Left ventricle myocardium superior (tissue), 1 donor: ENCODE measurements at regions not wholly inside any gene's neighbourhood (a gene's known extent, or its start where the extent isn't known, plus 50 kb on each side); places are given as distances from the start of the nearest gene placed in this dataset.

Experiments used
- ATAC-seq: fragments of 200-7000 bp; cut with Tn5 transposase; one replicate; pipeline ENCODE4 v1.9.1; 2020; ENCODE audit warnings: mild to moderate bottlenecking, moderate library complexity
- DNase-seq: peaks from one replicate; pipeline ENCODE4 v3.0.0-alpha.2; 2020
- intact Hi-C: fragments of 100-400 bp; cut with micrococcal nuclease; formaldehyde crosslinking; loops from one replicate; pipeline ENCODE4 v1.11.0; 2022
- donor health status: DM: no; HTN: yes; CAD: no; lungs with severe emphysema.

GRCh38 chr18:30328839-30329238 lies 713.7 kb downstream of the DSC3 start:
- intact Hi-C loops = no loop called here
- no peak for ATAC-seq
- DNase-seq = no peak

DNA sequence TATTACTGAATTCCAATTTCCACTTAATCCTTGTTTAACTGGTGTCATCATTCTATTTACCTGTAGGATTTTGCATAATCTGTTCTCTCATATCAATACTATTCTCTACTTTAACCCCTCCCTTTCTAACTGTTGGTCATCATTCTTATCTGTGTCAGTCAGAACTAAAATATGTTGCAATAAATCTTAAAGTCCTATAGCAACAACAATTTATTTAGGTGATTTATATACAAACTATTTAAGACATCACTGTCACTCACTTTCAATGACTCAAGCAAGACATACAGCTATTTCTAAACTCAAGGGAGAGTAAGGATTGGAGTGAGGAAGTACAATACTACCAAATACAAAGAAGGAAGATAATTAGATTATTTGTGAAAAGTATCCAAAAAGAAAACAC lies 740.4 kb downstream of the DSC3 start:
- no peak for ATAC-seq
- no peak for DNase-seq
- intact Hi-C loops = no loop called here

DNA sequence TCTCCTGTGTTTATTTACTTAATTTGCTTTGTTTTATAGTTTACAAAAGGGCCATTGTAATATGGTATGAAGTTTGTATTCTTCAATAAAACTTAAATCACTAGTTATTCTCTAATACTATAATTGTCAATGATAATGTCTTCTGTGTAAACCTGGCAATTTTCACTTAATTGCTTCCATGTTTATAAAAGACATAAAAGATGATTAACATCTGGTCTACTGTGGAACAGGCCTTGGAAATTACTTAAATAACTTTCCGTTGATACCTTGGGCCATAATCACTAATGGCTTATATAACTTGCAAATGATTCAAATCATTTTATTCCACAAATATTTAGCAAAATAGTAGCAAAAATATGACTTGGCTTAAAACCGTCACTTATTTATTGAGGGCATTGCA lies 743.8 kb downstream of the DSC3 start:
- intact Hi-C loops = no loop called here
- no peak for DNase-seq
- ATAC-seq = no peak

DNA sequence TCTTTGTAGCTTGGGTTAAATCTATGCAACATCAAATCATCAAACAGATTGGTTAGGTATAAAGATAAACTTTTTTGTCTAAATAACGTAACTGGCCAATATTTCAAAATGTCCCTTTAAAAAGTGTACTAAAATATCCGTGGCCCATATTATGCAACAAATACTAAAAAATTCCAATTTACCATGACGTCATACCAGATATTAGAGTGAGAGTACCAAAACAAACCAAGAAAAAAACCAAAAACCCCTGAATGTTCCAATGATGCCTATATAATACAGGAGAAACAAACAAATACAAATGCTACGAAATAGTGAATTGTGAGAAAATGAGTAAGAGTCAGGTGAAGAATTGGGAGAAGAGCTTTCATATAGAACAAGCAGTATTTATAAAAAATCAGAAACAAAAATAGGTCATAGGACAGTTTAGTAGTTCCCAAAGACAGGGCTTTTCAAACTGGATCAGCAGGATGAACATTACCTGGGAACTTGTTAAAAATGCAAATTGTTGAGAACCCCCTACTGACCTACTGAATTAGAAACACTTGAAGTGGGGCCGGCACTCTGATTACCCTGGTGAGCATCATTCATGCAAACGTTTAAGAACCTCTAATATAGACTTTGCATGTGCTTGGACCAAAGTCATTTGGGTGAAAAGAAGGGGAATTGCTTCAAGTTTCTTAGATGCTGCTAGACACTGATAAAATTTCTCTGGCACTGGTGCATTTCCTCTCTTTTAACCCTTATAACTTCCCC lies 753.7 kb downstream of the DSC3 start:
- ATAC-seq = no peak
- intact Hi-C loops = no loop called here
- DNase-seq = no peak

GRCh38 chr18:30280861-30281470 lies 761.6 kb downstream of the DSC3 start:
- DNase-seq = no peak
- intact Hi-C loops = no loop called here
- ATAC-seq = no peak

GRCh38 chr18:30280186-30280585 lies 762.4 kb downstream of the DSC3 start:
- intact Hi-C loops = no loop called here
- ATAC-seq (no peak), DNase-seq (no peak)

- no peak for ATAC-seq
- intact Hi-C loops = no loop called here
- DNase-seq = no peak
Observed at GRCh38 chr18:30277676-30278075, 764.9 kb downstream of the DSC3 start.

GRCh38 chr18:30271716-30272115 lies 770.8 kb downstream of the DSC3 start:
- ATAC-seq (no peak), DNase-seq (no peak)
- intact Hi-C loops = no loop called here

DNA sequence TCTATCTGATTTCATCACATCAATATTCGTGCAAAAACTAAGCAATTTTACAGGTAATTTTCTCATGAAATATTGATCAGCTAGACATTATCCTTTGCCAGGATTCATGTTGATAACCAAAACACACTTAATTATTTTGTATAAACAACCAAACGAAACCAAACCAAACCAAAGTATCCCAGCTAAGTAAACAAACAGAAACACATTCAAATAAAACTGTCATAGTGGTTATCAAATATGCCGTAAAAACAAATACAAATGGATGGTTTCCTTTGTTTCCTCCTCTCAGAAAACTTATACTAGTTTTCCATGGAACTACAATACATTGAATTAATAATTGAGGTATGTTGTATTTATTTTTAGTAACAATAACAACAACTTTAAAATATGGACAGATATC lies 777.4 kb downstream of the DSC3 start:
- no peak for ATAC-seq
- DNase-seq = no peak
- intact Hi-C loops = no loop called here

GRCh38 chr18:30254331-30254730 lies 788.2 kb downstream of the DSC3 start:
- intact Hi-C loops = no loop called here
- DNase-seq (no peak), ATAC-seq (no peak)

DNA sequence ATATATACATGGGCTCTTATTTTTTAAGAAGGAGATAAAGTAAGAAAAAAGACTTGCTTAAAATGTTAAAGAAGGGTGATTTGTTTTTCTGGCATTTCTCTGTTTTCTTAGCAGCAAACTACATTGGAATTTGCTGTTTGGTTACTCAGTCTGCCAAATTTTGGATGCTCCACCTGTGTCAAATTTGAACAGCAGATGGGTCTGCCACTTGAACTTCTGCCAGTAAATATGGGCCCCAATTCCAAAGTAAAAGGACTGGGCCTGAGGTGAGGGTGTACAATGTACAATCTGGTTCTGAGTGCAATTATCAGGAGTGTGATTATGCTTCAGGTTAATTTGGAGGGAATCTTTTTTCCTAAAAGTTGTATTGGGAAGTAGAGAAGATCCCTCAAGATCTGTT lies 794.5 kb downstream of the DSC3 start:
- ATAC-seq = no peak
- intact Hi-C loops = no loop called here

GRCh38 chr18:30245766-30246455 lies 796.6 kb downstream of the DSC3 start:
- no peak for DNase-seq
- no peak for ATAC-seq
- intact Hi-C loops = no loop called here

More for the DNA sequence above, 794.5 kb downstream of the DSC3 start:
- no peak for DNase-seq

- intact Hi-C loops = no loop called here
- DNase-seq (no peak), ATAC-seq (no peak)
Observed at GRCh38 chr18:30234755-30235154, 807.8 kb downstream of the DSC3 start.

DNA sequence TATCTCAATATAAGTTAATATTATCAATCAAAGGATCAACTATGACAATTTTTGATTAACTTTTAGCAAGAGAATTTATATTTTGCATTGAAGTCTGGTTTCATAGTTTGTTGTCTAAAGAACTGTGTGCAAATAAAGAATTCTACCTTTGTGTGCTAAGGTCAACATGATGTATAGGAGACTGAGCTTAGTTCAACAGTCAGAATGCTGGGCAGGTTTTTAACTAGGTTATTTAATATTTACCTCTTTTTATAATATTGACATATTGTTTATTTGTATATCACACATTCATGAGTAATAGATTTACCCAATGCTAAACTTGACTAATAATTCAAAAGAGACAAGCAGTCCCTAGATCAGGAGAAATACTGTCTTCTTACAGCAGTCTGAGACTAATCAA lies 831.4 kb downstream of the DSC3 start:
- no peak for ATAC-seq
- intact Hi-C loops = no loop called here
- DNase-seq = no peak

DNA sequence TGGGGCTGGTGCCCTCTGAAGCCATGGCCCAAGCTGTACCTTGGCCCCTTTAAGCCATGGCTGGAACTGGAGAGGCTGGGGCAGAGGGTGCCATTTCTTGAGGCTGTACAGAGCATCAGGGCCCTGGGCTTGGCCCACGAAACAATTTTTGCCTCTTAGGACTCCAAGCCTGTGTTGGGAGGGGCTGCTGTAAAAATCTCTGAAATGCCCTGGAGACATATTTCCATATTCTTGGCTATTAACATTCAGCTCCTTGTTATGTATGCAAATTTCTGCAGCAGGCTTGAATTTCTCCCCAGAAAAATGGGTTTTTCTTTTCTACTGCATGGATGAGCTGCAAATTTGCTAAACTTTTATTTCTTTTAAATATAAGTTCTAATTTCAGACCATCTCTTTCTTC lies 834.0 kb downstream of the DSC3 start:
- no peak for ATAC-seq
- intact Hi-C loops = no loop called here
- DNase-seq = no peak

DNA sequence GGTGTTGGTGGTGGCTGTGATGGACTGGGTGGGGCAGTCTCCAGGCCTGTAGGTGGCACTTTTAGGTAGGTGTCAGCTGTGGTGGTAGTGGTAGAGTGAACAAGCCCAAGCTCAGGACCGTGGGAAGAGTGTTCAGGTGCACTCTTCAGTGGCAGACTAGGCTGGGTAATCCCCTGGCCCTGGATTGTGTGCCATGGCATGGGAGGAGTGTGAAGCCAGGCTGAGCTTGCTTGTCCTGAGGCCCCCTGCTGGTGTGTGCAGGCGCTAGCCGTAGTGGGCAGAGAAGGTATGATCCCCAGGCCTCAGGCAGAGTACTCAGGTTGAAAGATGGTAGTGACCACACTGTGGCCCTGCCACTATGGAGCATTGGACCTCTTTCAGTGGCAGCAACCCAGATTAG lies 850.3 kb downstream of the DSC3 start:
- ATAC-seq (no peak), DNase-seq (no peak)
- intact Hi-C loops = no loop called here

- DNase-seq (no peak), ATAC-seq (no peak)
- intact Hi-C loops = no loop called here
Observed at GRCh38 chr18:30186245-30186644, 856.3 kb downstream of the DSC3 start.

DNA sequence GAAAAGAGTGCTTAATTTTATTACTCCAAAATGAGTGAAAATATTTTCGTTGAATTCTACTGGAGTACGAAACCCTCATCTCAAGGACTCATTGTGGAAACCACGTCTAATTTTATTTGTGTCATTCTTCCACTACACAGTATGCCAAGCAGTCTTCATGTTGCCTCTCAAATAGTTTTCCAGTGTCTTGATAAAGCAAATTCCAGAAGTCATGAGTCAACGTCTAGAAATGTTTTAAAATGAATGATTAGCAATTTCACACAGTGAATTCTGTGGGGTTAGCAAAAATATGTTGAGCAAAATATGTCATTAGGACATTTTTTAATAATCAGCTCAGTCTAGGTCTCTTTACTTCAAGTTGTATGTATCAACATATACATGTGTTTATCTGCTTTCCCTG lies 865.5 kb downstream of the DSC3 start:
- no peak for DNase-seq
- no peak for ATAC-seq
- intact Hi-C loops = no loop called here

GRCh38 chr18:30175621-30176225 lies 866.8 kb downstream of the DSC3 start:
- intact Hi-C loops = no loop called here
- ATAC-seq (no peak), DNase-seq (no peak)

GRCh38 chr18:30175061-30175574 lies 867.4 kb downstream of the DSC3 start:
- ATAC-seq (no peak), DNase-seq (no peak)
- intact Hi-C loops = no loop called here
